HepG2 (cell line): ENCODE measurements at regions not wholly inside any gene's neighbourhood (a gene's known extent, or its start where the extent isn't known, plus 50 kb on each side); places are given as distances from the start of the nearest gene placed in this dataset.

Experiments used
- ATAC-seq: fragments of 200-7000 bp; cut with Tn5 transposase; 3 replicates; pipeline ENCODE4 v1.9.1; 2020; ENCODE audit warnings: mild to moderate bottlenecking, moderate library complexity
- BruUV-seq: library from RNA; stranded (reverse); fragments of 400-500 nt; replicated peaks from 2 replicates; lab custom pipeline; 2021; lab: Mats Ljungman, UMichigan
- CTCF ChIA-PET: fragments of 300-600 bp; formaldehyde crosslinking; extraction: SDS; loops from one replicate; lab custom pipeline; 2021; ENCODE audit warnings: low total read pairs, inconsistent platforms, low intra/inter-chr PET ratio; lab: Yijun Ruan, JAX
- POLR2A ChIA-PET: fragments of 350-600 bp; sonication (Branson Sonifier 250); formaldehyde crosslinking; loops from one replicate; lab custom pipeline; 2020; ENCODE audit warnings: antibody characterized with exemption, inconsistent platforms; lab: Yijun Ruan, JAX
- DNase-seq: peaks from one replicate; pipeline ENCODE4 v3.0.0-alpha.2; 2015; ENCODE audit warnings: low spot score
- FAIRE-seq: peaks from 3 replicates; lab custom pipeline; 2011; peaks lifted over from hg19 to GRCh38; lab: Jason Lieb, UNC
- H2AFZ ChIP-seq: one replicate; pipeline ENCODE4 v1.6.1; 2011; ENCODE audit warnings: low read length, inconsistent platforms
- H3K27ac ChIP-seq: fragments of 300-600 bp; 3 replicates; pipeline ENCODE4 v1.8.0; 2011; ENCODE audit warnings: mixed run types, mild to moderate bottlenecking, mixed read lengths, low read length, inconsistent platforms; ENCODE audit not compliant: insufficient read depth; ENCODE audit errors: extremely low read length
- H3K27me3 ChIP-seq, 2 experiments: fragments of 200-600 bp in 1 of 2; 2 replicates in 1 of 2; 3 replicates in 1 of 2; pipeline versions ENCODE4 v1.6.0 to v1.8.0; 2011; ENCODE audit warnings: low read length in 2 of 2, mild to moderate bottlenecking in 2 of 2, moderate library complexity in 2 of 2, inconsistent platforms in 1 of 2; ENCODE audit not compliant: insufficient read depth in 2 of 2, control insufficient read depth in 1 of 2
- H3K36me3 ChIP-seq, 2 experiments: fragments of 200-600 bp in 1 of 2; replicated peaks in 1 of 2; 2 replicates in 1 of 2; 3 replicates in 1 of 2; pipeline versions ENCODE4 v1.5.1 to v1.8.0; 2011; ENCODE audit warnings: low read length in 2 of 2, inconsistent platforms in 1 of 2; ENCODE audit not compliant: insufficient read depth in 2 of 2, control insufficient read depth in 1 of 2
- H3K4me1 ChIP-seq: 2 replicates; pipeline ENCODE4 v1.5.1; 2012; ENCODE audit warnings: low read length, inconsistent platforms; ENCODE audit not compliant: insufficient read depth
- H3K4me2 ChIP-seq: 2 replicates; pipeline ENCODE4 v1.6.0; 2011; ENCODE audit warnings: low read depth, low read length, inconsistent platforms
- H3K4me3 ChIP-seq, 3 experiments: fragments of 200-600 bp in 1 of 3; sonication (generic), shearing (Covaris generic) in 1 of 3; replicated peaks in 1 of 3; 2 replicates each; pipeline ENCODE4 v1.5.1; 2011 to 2016; ENCODE audit warnings: low read length in 3 of 3, inconsistent platforms in 2 of 3, low read depth in 2 of 3, mild to moderate bottlenecking in 2 of 3, control low read depth in 1 of 3, mixed read lengths in 1 of 3; ENCODE audit not compliant: insufficient read depth in 1 of 3
- H3K79me2 ChIP-seq: one replicate; pipeline ENCODE4 v1.6.1; 2011; ENCODE audit warnings: low read length, inconsistent platforms; ENCODE audit not compliant: insufficient read depth
- H3K9ac ChIP-seq: 2 replicates; pipeline ENCODE4 v1.6.0; 2011; ENCODE audit warnings: mild to moderate bottlenecking, low read depth, low read length, inconsistent platforms; ENCODE audit not compliant: insufficient read depth
- H3K9me3 ChIP-seq: 2 replicates; pipeline ENCODE4 v1.5.1; 2012; ENCODE audit warnings: mild to moderate bottlenecking, low read length
- H4K20me1 ChIP-seq: 2 replicates; pipeline ENCODE4 v1.6.0; 2011; ENCODE audit warnings: inconsistent platforms, mild to moderate bottlenecking, low read length, moderate library complexity; ENCODE audit not compliant: insufficient read depth
- BCL6 ChIP-seq: IDR thresholded peaks from 2 replicates; pipeline ENCODE4 v1.6.1; 2016; ENCODE audit warnings: missing genetic modification reagents, missing compliant biosample characterization
- DMTF1 ChIP-seq: sonication (generic); formaldehyde crosslinking; IDR thresholded peaks from 2 replicates; pipeline ENCODE4 v1.4.0; 2020; ENCODE audit warnings: mild to moderate bottlenecking, missing genetic modification reagents
- GATAD2A ChIP-seq: IDR thresholded peaks from 2 replicates; pipeline ENCODE4 v1.6.1; 2016
- ZNF230 ChIP-seq: sonication (generic); formaldehyde crosslinking; IDR thresholded peaks from 2 replicates; pipeline ENCODE4 v1.4.0; 2020; ENCODE audit warnings: mild to moderate bottlenecking, missing genetic modification reagents
- ZNF530 ChIP-seq: sonication (generic); formaldehyde crosslinking; IDR thresholded peaks from 2 replicates; pipeline ENCODE4 v1.5.0; 2020; ENCODE audit warnings: low read depth, mild to moderate bottlenecking, missing genetic modification reagents
- ZSCAN25 ChIP-seq: sonication (generic); formaldehyde crosslinking; IDR thresholded peaks from 2 replicates; pipeline ENCODE4 v1.8.0; 2022; ENCODE audit warnings: mild to moderate bottlenecking, missing genetic modification reagents
- WGBS: methylation state at CpG from one replicate; pipeline ENCODE4 v1.1.6; 2017; ENCODE audit warnings: low lambda C conversion rate; 5-methylcytosine and 5-hydroxymethylcytosine counted together
- in situ Hi-C: cut with HindIII; loops from 2 replicates; pipeline ENCODE4 v1.10.0; 2017; ENCODE audit warnings: low pct_unique_long_range_greater_than_20kb; ENCODE audit not compliant: extremely low pct_ligation_motif_present
- intact Hi-C: fragments of 100-400 bp; cut with micrococcal nuclease; formaldehyde crosslinking; loops from one replicate; pipeline ENCODE4 v1.10.0; 2022; ENCODE audit not compliant: unreplicated experiment

- H3K4me3 ChIP-seq = no peak overlapping the region
- in situ Hi-C loops (loop anchor here (10.0 kb wide), 1 partner anchor 495 kb away; the partner anchor contains the start of gene ARL4A), intact Hi-C loops (loop anchor here (1.0 kb wide), 1 partner anchor 493 kb away; the partner anchor contains the start of gene ARL4A)
- POLR2A ChIA-PET = interaction anchor here (1.0 kb wide), 1 partner anchor 493 kb away, joined by 5 read pairs; the partner anchor contains the start of gene ARL4A
- FAIRE-seq (no peak), DNase-seq (no peak), ATAC-seq (no peak; the same call in 2 of the 3 replicates)
- no peaks in the 10 kb centered on the region for H3K27me3 ChIP-seq
- H3K36me3 ChIP-seq = no peaks in the 10 kb centered on the region
- H3K4me2 ChIP-seq = 0 out of 2 replicates have a peak overlapping the region, but pooled peaks have one; percentile 19
- CTCF ChIA-PET = interaction anchor here (0.6 kb wide), 1 partner anchor 1030 kb away, joined by 3 read pairs; no protein-coding TSS in a partner anchor
- H2AFZ ChIP-seq = no peak overlapping the region
- no peaks in the 10 kb centered on the region for H3K79me2 ChIP-seq
- no peak for TF ChIP-seq ZSCAN25 (CRISPR knock-in tag)
- TF ChIP-seq GATAD2A = 0 out of 2 replicates have a peak, but pooled peaks have one; percentile 17
- TF ChIP-seq BCL6 (CRISPR knock-in tag) = peak; percentile 92
- WGBS = 24% methylated on average over 5 of the region's 5 CpGs
- H3K27ac ChIP-seq = no peak overlapping the region
- H4K20me1 ChIP-seq = no peaks in the 10 kb centered on the region
- peaks cover 30% of the 10 kb centered on the region for H3K4me1 ChIP-seq
- no TSS peak for BruUV-seq
- no peak overlapping the region for H3K9ac ChIP-seq
- no peaks in the 10 kb centered on the region for H3K9me3 ChIP-seq
These were observed 492.5 kb downstream of the ARL4A start for GRCh38 chr7:13179775-13180523.

- Histone ChIP-seq H3K36me3 (no peaks in the 10 kb centered on the region), H4K20me1 (no peaks in the 10 kb centered on the region), H3K27me3 (no peaks in the 10 kb centered on the region), H3K9ac (no peak overlapping the region), H3K79me2 (no peaks in the 10 kb centered on the region), H3K4me1 (peaks cover 37% of the 10 kb centered on the region), H3K27ac (no peak overlapping the region), H3K9me3 (no peaks in the 10 kb centered on the region), H3K4me2 (no peak overlapping the region), H3K4me3 (no peak overlapping the region), H2AFZ (no peak overlapping the region)
- ChIA-PET POLR2A (no interaction called here), CTCF (no interaction called here)
- ATAC-seq = no peak
- TF ChIP-seq DMTF1 (CRISPR knock-in tag) (no peak), ZNF530 (no peak), ZNF230 (CRISPR knock-in tag) (no peak)
- FAIRE-seq = no peak
- intact Hi-C loops = no loop called here
- BruUV-seq = no TSS peak
- WGBS = 60% methylated on average over 3 of the region's 3 CpGs
- in situ Hi-C loops = no loop called here
- no peak for DNase-seq
These were observed 493.8 kb downstream of the ARL4A start for GRCh38 chr7:13181216-13181615.
